ENCODE measurements at regions not wholly inside any gene's neighbourhood (a gene's known extent, or its start where the extent isn't known, plus 50 kb on each side); places are given as distances from the start of the nearest gene placed in this dataset.

GRCh38 chr21:27691006-27691405 lies 724.1 kb upstream of the ADAMTS5 start:
- in situ Hi-C loops (cut with HindIII; ENCODE audit: low pct_unique_long_range_greater_than_20kb, low sequenced_read_pairs) (no loop called here), intact Hi-C loops (cut with micrococcal nuclease; ENCODE audit: unreplicated experiment) (no loop called here)
- Histone ChIP-seq H3K27ac (ENCODE audit: low read length) (no peak overlapping the region), H3K36me3 (ENCODE audit: control insufficient read depth, insufficient read depth, low read length) (no peaks in the 10 kb centered on the region), H3K4me3 (ENCODE audit: low read depth in 2 of 2, low read length in 2 of 2) (no peak overlapping the region), H3K9me3 (ENCODE audit: control insufficient read depth, insufficient read depth, low read depth, low read length) (no peaks in the 10 kb centered on the region), H3K4me1 (ENCODE audit: control insufficient read depth, insufficient read depth, low read length) (no peaks in the 10 kb centered on the region), H3K27me3 (ENCODE audit: control insufficient read depth, insufficient read depth, low read length) (no peaks in the 10 kb centered on the region)
- TF ChIP-seq SIN3A (IDR thresholded peaks at IDR 0.05; ENCODE audit: borderline replicate concordance, insufficient read depth, low read depth, low read length), result no peak
- TF ChIP-seq POLR2AphosphoS5 (IDR thresholded peaks at IDR 0.05; ENCODE audit: low read depth, low read length), result no peak
- no peak for TF ChIP-seq CTCF (IDR thresholded peaks at IDR 0.05)
- TF ChIP-seq REST (IDR thresholded peaks at IDR 0.05; ENCODE audit: insufficient read depth in 1 of 2, low read depth in 2 of 2, low read length in 1 of 2), result no peak
- TF ChIP-seq TCF7L2 (IDR thresholded peaks at IDR 0.05; ENCODE audit: low read depth, low read length), result no peak
- ChIA-PET CTCF (no interaction called here), POLR2A (no interaction called here)
- DNase-seq (ENCODE audit: low read depth, low spot score), result no peak
- no peak for ATAC-seq
- BruUV-seq (replicated peaks), result no TSS peak

DNA sequence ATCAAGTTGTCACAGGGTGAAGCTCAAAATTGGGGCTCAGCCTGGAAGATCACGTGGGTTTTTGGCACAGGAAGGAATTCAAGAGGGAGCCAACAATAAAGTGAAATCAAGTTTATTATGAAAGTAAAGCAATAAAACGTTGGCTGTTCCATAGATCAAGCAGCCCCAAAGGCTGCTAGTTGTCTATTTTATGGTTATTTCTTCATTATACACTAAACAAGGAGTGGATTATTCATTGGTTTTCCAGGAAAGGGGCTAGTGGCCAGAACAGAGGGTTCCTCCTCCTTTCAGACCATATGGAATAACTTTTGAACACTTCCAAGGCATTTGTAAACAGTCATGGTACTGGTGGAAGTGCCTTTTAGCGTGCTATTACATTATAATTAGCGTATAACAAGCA lies 723.5 kb upstream of the ADAMTS5 start:
- ATAC-seq, result no peak

More for the DNA sequence above, 723.5 kb upstream of the ADAMTS5 start:
- BruUV-seq (replicated peaks), result no TSS peak
- intact Hi-C loops (cut with micrococcal nuclease; ENCODE audit: unreplicated experiment) (no loop called here), in situ Hi-C loops (cut with HindIII; ENCODE audit: low pct_unique_long_range_greater_than_20kb, low sequenced_read_pairs) (no loop called here)
- Histone ChIP-seq H3K36me3 (ENCODE audit: control insufficient read depth, insufficient read depth, low read length) (no peaks in the 10 kb centered on the region), H3K4me1 (ENCODE audit: control insufficient read depth, insufficient read depth, low read length) (no peaks in the 10 kb centered on the region), H3K4me3 (ENCODE audit: low read depth in 2 of 2, low read length in 2 of 2) (no peak overlapping the region), H3K9me3 (ENCODE audit: control insufficient read depth, insufficient read depth, low read depth, low read length) (no peaks in the 10 kb centered on the region), H3K27ac (ENCODE audit: low read length) (no peak overlapping the region), H3K27me3 (ENCODE audit: control insufficient read depth, insufficient read depth, low read length) (no peaks in the 10 kb centered on the region)
- ChIA-PET POLR2A (no interaction called here), CTCF (no interaction called here)
- DNase-seq (ENCODE audit: low read depth, low spot score), result no peak
- TF ChIP-seq CTCF (IDR thresholded peaks at IDR 0.05), result no peak
- TF ChIP-seq SIN3A (IDR thresholded peaks at IDR 0.05; ENCODE audit: borderline replicate concordance, insufficient read depth, low read depth, low read length), result no peak
- TF ChIP-seq POLR2AphosphoS5 (IDR thresholded peaks at IDR 0.05; ENCODE audit: low read depth, low read length), result no peak
- no peak for TF ChIP-seq REST (IDR thresholded peaks at IDR 0.05; ENCODE audit: insufficient read depth in 1 of 2, low read depth in 2 of 2, low read length in 1 of 2)
- TF ChIP-seq TCF7L2 (IDR thresholded peaks at IDR 0.05; ENCODE audit: low read depth, low read length), result no peak
